ENCODE measurements at regions not wholly inside any gene's neighbourhood (a gene's known extent, or its start where the extent isn't known, plus 50 kb on each side); places are given as distances from the start of the nearest gene placed in this dataset.

DNA sequence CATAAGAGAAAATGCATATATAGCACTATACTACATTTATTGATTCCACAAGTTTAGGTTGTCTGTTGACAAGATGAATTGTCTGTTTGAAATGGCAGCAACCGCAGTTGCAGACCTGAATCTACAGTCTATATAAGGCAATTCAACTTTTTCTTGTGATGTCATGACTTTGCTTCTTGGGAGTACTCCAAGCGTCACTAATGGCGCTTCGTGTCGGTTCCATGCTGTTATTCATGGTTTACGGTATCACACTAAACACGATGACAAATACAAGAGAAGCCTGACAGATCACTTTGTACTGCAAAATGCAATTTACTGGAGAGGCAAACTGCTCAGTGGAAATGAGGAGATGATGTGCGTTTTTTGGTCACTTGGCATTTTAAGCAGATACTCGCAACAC is 280.3 kb upstream of the TCF21 start:
- TF ChIP-seq, protein P1, sequence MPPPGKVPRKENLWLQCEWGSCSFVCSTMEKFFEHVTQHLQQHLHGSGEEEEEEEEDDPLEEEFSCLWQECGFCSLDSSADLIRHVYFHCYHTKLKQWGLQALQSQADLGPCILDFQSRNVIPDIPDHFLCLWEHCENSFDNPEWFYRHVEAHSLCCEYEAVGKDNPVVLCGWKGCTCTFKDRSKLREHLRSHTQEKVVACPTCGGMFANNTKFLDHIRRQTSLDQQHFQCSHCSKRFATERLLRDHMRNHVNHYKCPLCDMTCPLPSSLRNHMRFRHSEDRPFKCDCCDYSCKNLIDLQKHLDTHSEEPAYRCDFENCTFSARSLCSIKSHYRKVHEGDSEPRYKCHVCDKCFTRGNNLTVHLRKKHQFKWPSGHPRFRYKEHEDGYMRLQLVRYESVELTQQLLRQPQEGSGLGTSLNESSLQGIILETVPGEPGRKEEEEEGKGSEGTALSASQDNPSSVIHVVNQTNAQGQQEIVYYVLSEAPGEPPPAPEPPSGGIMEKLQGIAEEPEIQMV (tag; conservative IDR thresholded peaks at IDR 0.05; ENCODE audit: low read depth) = no peak
- no peak for TF ChIP-seq ZNF23 (CRISPR knock-in tag; IDR thresholded peaks at IDR 0.05)
- TF ChIP-seq, protein P2, sequence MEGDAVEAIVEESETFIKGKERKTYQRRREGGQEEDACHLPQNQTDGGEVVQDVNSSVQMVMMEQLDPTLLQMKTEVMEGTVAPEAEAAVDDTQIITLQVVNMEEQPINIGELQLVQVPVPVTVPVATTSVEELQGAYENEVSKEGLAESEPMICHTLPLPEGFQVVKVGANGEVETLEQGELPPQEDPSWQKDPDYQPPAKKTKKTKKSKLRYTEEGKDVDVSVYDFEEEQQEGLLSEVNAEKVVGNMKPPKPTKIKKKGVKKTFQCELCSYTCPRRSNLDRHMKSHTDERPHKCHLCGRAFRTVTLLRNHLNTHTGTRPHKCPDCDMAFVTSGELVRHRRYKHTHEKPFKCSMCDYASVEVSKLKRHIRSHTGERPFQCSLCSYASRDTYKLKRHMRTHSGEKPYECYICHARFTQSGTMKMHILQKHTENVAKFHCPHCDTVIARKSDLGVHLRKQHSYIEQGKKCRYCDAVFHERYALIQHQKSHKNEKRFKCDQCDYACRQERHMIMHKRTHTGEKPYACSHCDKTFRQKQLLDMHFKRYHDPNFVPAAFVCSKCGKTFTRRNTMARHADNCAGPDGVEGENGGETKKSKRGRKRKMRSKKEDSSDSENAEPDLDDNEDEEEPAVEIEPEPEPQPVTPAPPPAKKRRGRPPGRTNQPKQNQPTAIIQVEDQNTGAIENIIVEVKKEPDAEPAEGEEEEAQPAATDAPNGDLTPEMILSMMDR (IDR thresholded peaks at IDR 0.05 in 2 of 3, conservative IDR thresholded peaks at IDR 0.05 in 1 of 3; ENCODE audit: insufficient read depth in 2 of 3, low read depth in 1 of 3, low read length in 3 of 3) = no peak
- TF ChIP-seq U2AF1 (optimal IDR thresholded peaks at IDR 0.05; ENCODE audit: low read depth, low read length) = no peak
- TF ChIP-seq, protein P3, sequence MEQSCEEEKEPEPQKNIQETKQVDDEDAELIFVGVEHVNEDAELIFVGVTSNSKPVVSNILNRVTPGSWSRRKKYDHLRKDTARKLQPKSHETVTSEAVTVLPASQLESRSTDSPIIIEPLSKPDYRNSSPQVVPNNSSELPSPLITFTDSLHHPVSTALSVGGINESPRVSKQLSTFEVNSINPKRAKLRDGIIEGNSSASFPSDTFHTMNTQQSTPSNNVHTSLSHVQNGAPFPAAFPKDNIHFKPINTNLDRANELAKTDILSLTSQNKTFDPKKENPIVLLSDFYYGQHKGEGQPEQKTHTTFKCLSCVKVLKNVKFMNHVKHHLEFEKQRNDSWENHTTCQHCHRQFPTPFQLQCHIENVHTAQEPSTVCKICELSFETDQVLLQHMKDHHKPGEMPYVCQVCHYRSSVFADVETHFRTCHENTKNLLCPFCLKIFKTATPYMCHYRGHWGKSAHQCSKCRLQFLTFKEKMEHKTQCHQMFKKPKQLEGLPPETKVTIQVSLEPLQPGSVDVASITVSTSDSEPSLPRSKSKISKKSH (CRISPR knock-in tag; IDR thresholded peaks at IDR 0.05) = no peak

Data from K562 (cell line).